OCI-LY7 (cell line): ENCODE measurements at regions not wholly inside any gene's neighbourhood (a gene's known extent, or its start where the extent isn't known, plus 50 kb on each side); places are given as distances from the start of the nearest gene placed in this dataset.

Experiments used
- BruUV-seq: library from RNA; stranded (reverse); fragments of 400-500 nt; replicated peaks from 2 replicates; lab custom pipeline; 2021; lab: Mats Ljungman, UMichigan
- CTCF ChIA-PET: fragments of 300-600 bp; sonication (Branson Sonifier 250); formaldehyde crosslinking; loops from one replicate; lab custom pipeline; 2022; ENCODE audit warnings: antibody characterized with exemption; ENCODE audit not compliant: unreplicated experiment; lab: Charles Lee
- POLR2A ChIA-PET: fragments of 300-600 bp; sonication (Branson Sonifier 250); formaldehyde crosslinking; loops from one replicate; lab custom pipeline; 2022; ENCODE audit warnings: antibody characterized with exemption; lab: Charles Lee
- DNase-seq: peaks from one replicate; pipeline ENCODE4 v3.0.0-alpha.2; 2015; ENCODE audit warnings: low spot score
- H2AFZ ChIP-seq: fragments of 200-600 bp; sonication (generic), shearing (Covaris generic); 2 replicates; pipeline ENCODE4 v1.6.1; 2014; ENCODE audit warnings: mild to moderate bottlenecking, antibody characterized with exemption, low read length, moderate library complexity
- H3K27ac ChIP-seq: fragments of 200-600 bp; sonication (generic); 2 replicates; pipeline ENCODE4 v1.5.1; 2014; ENCODE audit warnings: mixed run types, low read depth, mild to moderate bottlenecking, moderate library complexity, low read length, inconsistent platforms; ENCODE audit not compliant: poor library complexity, severe bottlenecking
- H3K36me3 ChIP-seq: fragments of 200-600 bp; sonication (generic); 2 replicates; pipeline ENCODE4 v1.6.1; 2014; ENCODE audit warnings: mild to moderate bottlenecking, antibody characterized with exemption, low read length, moderate library complexity, mixed read lengths; ENCODE audit not compliant: insufficient read depth
- H3K4me1 ChIP-seq: fragments of 200-600 bp; sonication (generic); 2 replicates; pipeline ENCODE4 v1.5.1; 2014; ENCODE audit warnings: mild to moderate bottlenecking, low read length; ENCODE audit not compliant: insufficient read depth, poor library complexity, severe bottlenecking
- H3K4me2 ChIP-seq: fragments of 200-600 bp; sonication (generic); 2 replicates; pipeline ENCODE4 v1.6.1; 2014; ENCODE audit warnings: mild to moderate bottlenecking, low read length
- H3K4me3 ChIP-seq: fragments of 200-600 bp; sonication (generic); 2 replicates; pipeline ENCODE4 v1.5.1; 2014; ENCODE audit warnings: mild to moderate bottlenecking, low read depth, low read length; ENCODE audit not compliant: poor library complexity, severe bottlenecking
- H3K79me2 ChIP-seq: fragments of 200-600 bp; sonication (generic); 2 replicates; pipeline ENCODE4 v1.6.1; 2016; ENCODE audit warnings: low read depth, mild to moderate bottlenecking, low read length, moderate library complexity, mixed read lengths; ENCODE audit not compliant: insufficient read depth
- H3K9me2 ChIP-seq: fragments of 200-600 bp; sonication (generic); 2 replicates; pipeline ENCODE4 v1.6.1; 2016; ENCODE audit warnings: mild to moderate bottlenecking, low read length, mixed read lengths; ENCODE audit not compliant: insufficient read depth
- H3K9me3 ChIP-seq: fragments of 200-600 bp; sonication (generic); 2 replicates; pipeline ENCODE4 v1.6.1; 2014; ENCODE audit warnings: mild to moderate bottlenecking, mixed run types, low read length, mixed read lengths
- H4K20me1 ChIP-seq: fragments of 200-600 bp; sonication (generic); 2 replicates; pipeline ENCODE4 v1.6.1; 2014; ENCODE audit warnings: mild to moderate bottlenecking, antibody characterized with exemption, low read length, moderate library complexity, mixed read lengths; ENCODE audit not compliant: insufficient read depth
- EZH2phosphoT487 ChIP-seq: fragments of 200-600 bp; sonication (generic); IDR thresholded peaks from 2 replicates; pipeline ENCODE4 v1.6.1; 2018; ENCODE audit warnings: low read depth, borderline replicate concordance, mild to moderate bottlenecking, mixed run types, antibody characterized with exemption, low read length, moderate library complexity, mixed read lengths
- intact Hi-C: fragments of 100-400 bp; cut with micrococcal nuclease; formaldehyde crosslinking; loops from one replicate; pipeline ENCODE4 v1.10.0; 2022; ENCODE audit not compliant: unreplicated experiment
- TF ChIP-seq, protein P1 (sequence below): fragments of 200-600 bp; sonication (generic); conservative IDR thresholded peaks from 2 replicates; pipeline ENCODE4 v1.5.1; 2014; ENCODE audit warnings: mild to moderate bottlenecking, antibody characterized with exemption, low read length, moderate library complexity, mixed read lengths

DNA sequence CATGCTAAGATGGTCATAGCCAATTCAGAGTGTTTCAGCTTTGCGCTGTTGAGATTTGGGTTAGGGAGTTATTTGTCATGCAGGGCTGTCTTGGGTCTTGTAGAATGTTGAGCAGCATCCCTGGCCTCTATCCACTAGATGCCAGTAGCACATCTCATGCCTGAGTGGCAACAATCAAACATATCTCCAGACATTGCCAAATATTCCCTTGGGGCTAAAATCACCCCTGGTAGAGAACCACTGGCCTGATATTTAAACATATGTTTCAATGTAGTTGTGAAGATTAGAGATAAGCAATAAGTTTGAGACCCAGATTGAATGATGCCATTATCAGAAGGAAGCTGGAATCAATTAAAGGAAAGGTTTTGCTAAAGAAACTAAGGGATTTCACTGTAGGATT is 463.3 kb downstream of the DOK5 start:
- ChIA-PET CTCF (no interaction called here), POLR2A (no interaction called here)
- H4K20me1 ChIP-seq: no peaks in the 10 kb centered on the region
- no peak overlapping the region for H2AFZ ChIP-seq
- intact Hi-C loops: no loop called here
- no peaks in the 10 kb centered on the region for H3K36me3 ChIP-seq
- H3K79me2 ChIP-seq: no peaks in the 10 kb centered on the region
- H3K27ac ChIP-seq: no peak overlapping the region
- H3K4me1 ChIP-seq: no peaks in the 10 kb centered on the region
- no peak overlapping the region for H3K4me3 ChIP-seq
- H3K4me2 ChIP-seq: no peak overlapping the region
- H3K9me2 ChIP-seq: no peaks in the 10 kb centered on the region
- DNase-seq: no peak
- TF ChIP-seq, protein P1, sequence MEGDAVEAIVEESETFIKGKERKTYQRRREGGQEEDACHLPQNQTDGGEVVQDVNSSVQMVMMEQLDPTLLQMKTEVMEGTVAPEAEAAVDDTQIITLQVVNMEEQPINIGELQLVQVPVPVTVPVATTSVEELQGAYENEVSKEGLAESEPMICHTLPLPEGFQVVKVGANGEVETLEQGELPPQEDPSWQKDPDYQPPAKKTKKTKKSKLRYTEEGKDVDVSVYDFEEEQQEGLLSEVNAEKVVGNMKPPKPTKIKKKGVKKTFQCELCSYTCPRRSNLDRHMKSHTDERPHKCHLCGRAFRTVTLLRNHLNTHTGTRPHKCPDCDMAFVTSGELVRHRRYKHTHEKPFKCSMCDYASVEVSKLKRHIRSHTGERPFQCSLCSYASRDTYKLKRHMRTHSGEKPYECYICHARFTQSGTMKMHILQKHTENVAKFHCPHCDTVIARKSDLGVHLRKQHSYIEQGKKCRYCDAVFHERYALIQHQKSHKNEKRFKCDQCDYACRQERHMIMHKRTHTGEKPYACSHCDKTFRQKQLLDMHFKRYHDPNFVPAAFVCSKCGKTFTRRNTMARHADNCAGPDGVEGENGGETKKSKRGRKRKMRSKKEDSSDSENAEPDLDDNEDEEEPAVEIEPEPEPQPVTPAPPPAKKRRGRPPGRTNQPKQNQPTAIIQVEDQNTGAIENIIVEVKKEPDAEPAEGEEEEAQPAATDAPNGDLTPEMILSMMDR: no peak
- TF ChIP-seq EZH2phosphoT487: no peak
- no TSS peak for BruUV-seq
- H3K9me3 ChIP-seq: no peaks in the 10 kb centered on the region

DNA sequence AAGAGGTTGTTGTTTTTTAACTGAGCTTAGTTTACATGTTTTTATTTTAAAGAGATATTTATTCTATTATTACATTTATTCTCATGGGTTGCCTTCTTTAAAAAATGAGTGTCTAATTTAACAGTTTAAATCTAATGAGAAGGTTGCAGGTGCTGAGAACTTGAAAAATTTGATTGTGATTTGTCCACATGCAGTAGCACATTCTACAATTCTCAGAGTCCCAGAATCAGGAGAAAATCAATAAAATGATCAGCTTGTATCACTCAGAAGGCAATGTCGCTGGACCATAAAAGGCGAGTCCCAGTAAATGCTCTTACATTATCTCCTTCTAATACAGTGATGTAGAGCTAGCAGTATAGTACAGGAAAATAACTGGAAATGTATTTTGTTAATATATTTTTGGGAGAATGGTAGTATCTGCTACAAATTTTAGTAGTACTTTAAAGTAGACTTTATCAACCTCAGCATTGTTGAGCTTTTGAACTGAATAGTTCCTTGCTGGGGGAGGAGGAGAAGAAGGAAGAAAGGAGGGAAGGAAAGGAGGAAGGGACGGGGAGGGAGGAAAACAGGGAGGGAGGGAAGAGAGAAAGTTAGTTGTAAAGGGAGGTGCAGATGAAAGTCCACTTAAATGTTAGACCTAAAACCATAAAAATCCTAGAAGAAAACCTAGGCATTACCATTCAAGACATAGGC is 458.0 kb downstream of the DOK5 start:
- Histone ChIP-seq H3K4me2 (no peak overlapping the region), H3K9me3 (no peaks in the 10 kb centered on the region), H3K36me3 (no peaks in the 10 kb centered on the region), H4K20me1 (no peaks in the 10 kb centered on the region), H3K4me3 (no peak overlapping the region), H3K79me2 (no peaks in the 10 kb centered on the region), H3K9me2 (no peaks in the 10 kb centered on the region), H3K27ac (no peak overlapping the region), H3K4me1 (no peaks in the 10 kb centered on the region), H2AFZ (no peak overlapping the region)
- ChIA-PET POLR2A (interaction anchor here (0.7 kb wide), 1 partner anchor 1305 kb away, joined by 3 read pairs; no protein-coding TSS in a partner anchor), CTCF (no interaction called here)
- DNase-seq: no peak
- intact Hi-C loops: no loop called here
- no TSS peak for BruUV-seq
- no peak for TF ChIP-seq EZH2phosphoT487
- TF ChIP-seq, protein P1: no peak

- Histone ChIP-seq H3K9me3 (no peaks in the 10 kb centered on the region), H3K4me1 (no peaks in the 10 kb centered on the region), H3K79me2 (no peaks in the 10 kb centered on the region), H3K27ac (no peak overlapping the region), H3K4me2 (no peak overlapping the region), H3K9me2 (no peaks in the 10 kb centered on the region), H3K4me3 (no peak overlapping the region), H4K20me1 (no peaks in the 10 kb centered on the region), H3K36me3 (no peaks in the 10 kb centered on the region), H2AFZ (no peak overlapping the region)
- no TSS peak for BruUV-seq
- intact Hi-C loops: no loop called here
- CTCF ChIA-PET: no interaction called here
- POLR2A ChIA-PET: no interaction called here
- no peak for TF ChIP-seq EZH2phosphoT487
- TF ChIP-seq, protein P1: no peak
- no peak for DNase-seq
Measured at GRCh38 chr20:54929191-54929590, 453.8 kb downstream of the DOK5 start.
